Mesenchymal stem cell (in vitro differentiated cells and primary cell): ENCODE measurements at regions not wholly inside any gene's neighbourhood (a gene's known extent, or its start where the extent isn't known, plus 50 kb on each side); places are given as distances from the start of the nearest gene placed in this dataset.

Experiments used
- DNase-seq: peaks from one replicate; pipeline ENCODE4 v3.0.0-alpha.2; 2013
- H2AFZ ChIP-seq: one replicate; pipeline ENCODE4 v1.6.1; 2013; ENCODE audit warnings: low read depth, mild to moderate bottlenecking, control low read depth, inconsistent platforms, low read length, moderate library complexity
- H2AK5ac ChIP-seq: 2 replicates; pipeline ENCODE4 v1.6.1; 2013; ENCODE audit warnings: low read length, moderate library complexity, mild to moderate bottlenecking, inconsistent platforms; ENCODE audit not compliant: severe bottlenecking
- H2BK120ac ChIP-seq: one replicate; pipeline ENCODE4 v1.6.1; 2013; ENCODE audit warnings: low read depth, mild to moderate bottlenecking, inconsistent platforms, low read length, moderate library complexity
- H2BK12ac ChIP-seq, 2 experiments: one replicate each; pipeline ENCODE4 v1.6.1; 2013; ENCODE audit warnings: inconsistent platforms in 2 of 2, low read length in 2 of 2, mild to moderate bottlenecking in 2 of 2, moderate library complexity in 2 of 2, control low read depth in 1 of 2
- H2BK15ac ChIP-seq: one replicate; pipeline ENCODE4 v1.6.1; 2013; ENCODE audit warnings: mild to moderate bottlenecking, low read depth, inconsistent platforms; ENCODE audit not compliant: poor library complexity, severe bottlenecking
- H2BK5ac ChIP-seq: 2 replicates; pipeline ENCODE4 v1.6.1; 2013; ENCODE audit warnings: low read depth, mild to moderate bottlenecking, low read length, control low read depth, inconsistent platforms; ENCODE audit not compliant: poor library complexity, severe bottlenecking
- H3K14ac ChIP-seq, 2 experiments: one replicate each; pipeline ENCODE4 v1.6.1; 2013; ENCODE audit warnings: inconsistent platforms in 2 of 2, low read length in 2 of 2, control low read depth in 1 of 2, mild to moderate bottlenecking in 1 of 2, moderate library complexity in 1 of 2
- H3K18ac ChIP-seq, 2 experiments: one replicate each; pipeline ENCODE4 v1.6.1; 2013; ENCODE audit warnings: inconsistent platforms in 2 of 2, low read length in 2 of 2, control low read depth in 1 of 2, low read depth in 1 of 2, mild to moderate bottlenecking in 1 of 2
- H3K23ac ChIP-seq, 2 experiments: one replicate each; pipeline ENCODE4 v1.6.1; 2013; ENCODE audit warnings: inconsistent platforms in 2 of 2, low read length in 2 of 2, mild to moderate bottlenecking in 2 of 2, moderate library complexity in 2 of 2, control low read depth in 1 of 2
- H3K27ac ChIP-seq: 2 replicates; pipeline ENCODE4 v1.5.1; 2013; ENCODE audit warnings: mild to moderate bottlenecking, moderate library complexity, low read length, control low read depth, inconsistent platforms; ENCODE audit not compliant: poor library complexity, severe bottlenecking
- H3K27me3 ChIP-seq, 2 experiments: 2 replicates each; pipeline versions ENCODE4 v1.6.1 to v1.7.0; 2013; ENCODE audit warnings: low read length in 2 of 2, mild to moderate bottlenecking in 2 of 2, moderate library complexity in 2 of 2, control low read depth in 1 of 2, inconsistent platforms in 1 of 2; ENCODE audit not compliant: control insufficient read depth in 1 of 2, insufficient read depth in 1 of 2
- H3K36me3 ChIP-seq, 2 experiments: 2 replicates each; pipeline versions ENCODE4 v1.6.1 to v1.7.0; 2013; ENCODE audit warnings: low read length in 2 of 2, control low read depth in 1 of 2, inconsistent platforms in 1 of 2, low read depth in 1 of 2, mild to moderate bottlenecking in 1 of 2; ENCODE audit not compliant: insufficient read depth in 2 of 2, control insufficient read depth in 1 of 2
- H3K4ac ChIP-seq, 2 experiments: one replicate each; pipeline ENCODE4 v1.6.1; 2013; ENCODE audit warnings: inconsistent platforms in 2 of 2, low read length in 2 of 2, mild to moderate bottlenecking in 2 of 2, moderate library complexity in 2 of 2, control low read depth in 1 of 2, low read depth in 1 of 2
- H3K4me1 ChIP-seq: 2 replicates; pipeline ENCODE4 v1.6.1; 2013; ENCODE audit warnings: low read depth, low read length, control low read depth; ENCODE audit not compliant: control insufficient read depth, insufficient read depth
- H3K4me2 ChIP-seq: 2 replicates; pipeline ENCODE4 v1.6.1; 2013; ENCODE audit warnings: low read length, mild to moderate bottlenecking, inconsistent platforms; ENCODE audit not compliant: poor library complexity, severe bottlenecking
- H3K4me3 ChIP-seq, 2 experiments: 2 replicates each; pipeline versions ENCODE4 v1.5.1 to v1.7.0; 2013; ENCODE audit warnings: low read length in 2 of 2, mild to moderate bottlenecking in 2 of 2, control low read depth in 1 of 2, low read depth in 1 of 2; ENCODE audit not compliant: insufficient read depth in 1 of 2
- H3K79me1 ChIP-seq: replicated peaks from 2 replicates; pipeline ENCODE4 v1.6.1; 2013; ENCODE audit warnings: mild to moderate bottlenecking, control low read depth, low read length, inconsistent platforms; ENCODE audit not compliant: poor library complexity, severe bottlenecking
- H3K9ac ChIP-seq: 2 replicates; pipeline ENCODE4 v1.7.0; 2013; ENCODE audit warnings: mild to moderate bottlenecking, low read length, moderate library complexity
- H3K9me3 ChIP-seq: 2 replicates; pipeline ENCODE4 v1.7.0; 2013; ENCODE audit warnings: mild to moderate bottlenecking, low read length; ENCODE audit not compliant: control insufficient read depth
- H4K8ac ChIP-seq: one replicate; pipeline ENCODE4 v1.6.1; 2013; ENCODE audit warnings: inconsistent platforms, mild to moderate bottlenecking, low read length, moderate library complexity
- H4K91ac ChIP-seq: one replicate; pipeline ENCODE4 v1.6.1; 2013; ENCODE audit warnings: mild to moderate bottlenecking, low read length, inconsistent platforms
- WGBS: methylation state at CpG from one replicate; pipeline ENCODE4 v1.1.7; 2013; ENCODE audit warnings: mixed read lengths; 5-methylcytosine and 5-hydroxymethylcytosine counted together

- Histone ChIP-seq H3K4me3 (no peak overlapping the region), H3K4ac (no peak overlapping the region), H2AFZ (no peak overlapping the region), H3K79me1 (no peaks in the 10 kb centered on the region), H2BK12ac (no peak overlapping the region), H2BK15ac (no peak overlapping the region), H3K36me3 (no peaks in the 10 kb centered on the region), H4K8ac (no peak overlapping the region), H3K9me3 (no peaks in the 10 kb centered on the region), H3K27me3 (peaks cover 0 to 5% of the 10 kb centered on the region in 2 experiments), H4K91ac (no peak overlapping the region), H3K14ac (no peak overlapping the region), H3K18ac (no peak overlapping the region), H2BK5ac (no peak overlapping the region), H2BK120ac (no peak overlapping the region), H3K4me1 (no peaks in the 10 kb centered on the region), H3K23ac (no peak overlapping the region), H3K9ac (no peak overlapping the region), H3K27ac (no peak overlapping the region), H2AK5ac (no peak overlapping the region), H3K4me2 (no peak overlapping the region)
- no peak for DNase-seq
- WGBS = 83% methylated on average over 7 of the region's 7 CpGs
Observed at GRCh38 chr22:49115197-49115596, 712.5 kb downstream of the BRD1 start.

- H4K8ac ChIP-seq = no peak overlapping the region
Observed at GRCh38 chr22:49113758-49114157, 713.9 kb downstream of the BRD1 start.

GRCh38 chr22:49112661-49113626 is 714.7 kb downstream of the BRD1 start:
- no peak overlapping the region for H3K4me2 ChIP-seq
- DNase-seq = no peak
- no peak overlapping the region for H2AK5ac ChIP-seq
- H4K8ac ChIP-seq = no peak overlapping the region
- H2BK15ac ChIP-seq = no peak overlapping the region
- no peaks in the 10 kb centered on the region for H3K27me3 ChIP-seq
- no peaks in the 10 kb centered on the region for H3K79me1 ChIP-seq
- H3K14ac ChIP-seq = no peak overlapping the region
- H2BK5ac ChIP-seq = no peak overlapping the region
- no peak overlapping the region for H2AFZ ChIP-seq
- H3K4me3 ChIP-seq = no peak overlapping the region
- no peaks in the 10 kb centered on the region for H3K36me3 ChIP-seq
- no peak overlapping the region for H2BK120ac ChIP-seq
- no peak overlapping the region for H2BK12ac ChIP-seq
- no peak overlapping the region for H3K18ac ChIP-seq
- no peak overlapping the region for H3K23ac ChIP-seq
- H3K27ac ChIP-seq = no peak overlapping the region
- WGBS = 73% methylated on average over 16 of the region's 16 CpGs
- no peaks in the 10 kb centered on the region for H3K4me1 ChIP-seq
- no peak overlapping the region for H3K9ac ChIP-seq
- no peaks in the 10 kb centered on the region for H3K9me3 ChIP-seq
- H4K91ac ChIP-seq = no peak overlapping the region
- no peak overlapping the region for H3K4ac ChIP-seq

More at GRCh38 chr22:49113758-49114157, 713.9 kb downstream of the BRD1 start:
- Histone ChIP-seq H3K36me3 (no peaks in the 10 kb centered on the region), H3K27ac (no peak overlapping the region), H2BK5ac (no peak overlapping the region), H3K23ac (no peak overlapping the region), H3K14ac (no peak overlapping the region), H2AFZ (no peak overlapping the region), H2BK15ac (no peak overlapping the region), H3K4me2 (no peak overlapping the region), H3K4me3 (no peak overlapping the region), H3K9me3 (no peaks in the 10 kb centered on the region), H3K79me1 (no peaks in the 10 kb centered on the region), H2BK120ac (no peak overlapping the region), H3K4me1 (no peaks in the 10 kb centered on the region), H3K27me3 (no peaks in the 10 kb centered on the region), H3K9ac (no peak overlapping the region), H4K91ac (no peak overlapping the region), H3K4ac (no peak overlapping the region), H3K18ac (no peak overlapping the region), H2BK12ac (no peak overlapping the region), H2AK5ac (no peak overlapping the region)
- WGBS = 84% methylated on average over 12 of the region's 12 CpGs
- no peak for DNase-seq

GRCh38 chr22:49112176-49112575 is 715.5 kb downstream of the BRD1 start:
- no peaks in the 10 kb centered on the region for H3K79me1 ChIP-seq
- H3K4me1 ChIP-seq = no peaks in the 10 kb centered on the region
- H3K23ac ChIP-seq = no peak overlapping the region
- H3K9ac ChIP-seq = no peak overlapping the region
- no peak overlapping the region for H2BK5ac ChIP-seq
- no peak overlapping the region for H2AFZ ChIP-seq
- no peak overlapping the region for H4K8ac ChIP-seq
- DNase-seq = no peak
- H2AK5ac ChIP-seq = no peak overlapping the region
- H3K18ac ChIP-seq = no peak overlapping the region
- H3K4ac ChIP-seq = no peak overlapping the region
- H2BK120ac ChIP-seq = no peak overlapping the region
- no peak overlapping the region for H3K4me3 ChIP-seq
- no peaks in the 10 kb centered on the region for H3K9me3 ChIP-seq
- no peaks in the 10 kb centered on the region for H3K36me3 ChIP-seq
- no peaks in the 10 kb centered on the region for H3K27me3 ChIP-seq
- WGBS = 96% methylated on average over 15 of the region's 15 CpGs
- H4K91ac ChIP-seq = no peak overlapping the region
- H2BK15ac ChIP-seq = no peak overlapping the region
- H3K14ac ChIP-seq = no peak overlapping the region
- no peak overlapping the region for H2BK12ac ChIP-seq
- no peak overlapping the region for H3K4me2 ChIP-seq
- no peak overlapping the region for H3K27ac ChIP-seq
